ENCODE measurements at regions not wholly inside any gene's neighbourhood (a gene's known extent, or its start where the extent isn't known, plus 50 kb on each side); places are given as distances from the start of the nearest gene placed in this dataset.

- WGBS (ENCODE audit: low lambda C conversion rate, missing lambda C conversion rate): 60% methylated on average over 3 of the region's 3 CpGs
- Histone ChIP-seq H3K4me2 (no peak overlapping the region), H3K4me3 (no peak overlapping the region), H3K36me3 (replicated peaks; ENCODE audit: insufficient read depth, low read depth) (no peaks in the 10 kb centered on the region), H3K79me2 (no peaks in the 10 kb centered on the region), H3K9me2 (replicated peaks; ENCODE audit: insufficient read depth) (no peaks in the 10 kb centered on the region), H3K9me3 (ENCODE audit: low read depth) (no peaks in the 10 kb centered on the region), H4K20me1 (ENCODE audit: insufficient read depth, poor library complexity, severe bottlenecking) (no peaks in the 10 kb centered on the region), H3K27ac (peak overlapping the region; percentile 21), H3K4me1 (ENCODE audit: insufficient read depth) (no peaks in the 10 kb centered on the region), H2AFZ (no peak overlapping the region), H3K27me3 (no peaks in the 10 kb centered on the region)
- peak; percentile 7 for DNase-seq (ENCODE audit: low spot score)
- TF ChIP-seq EZH2phosphoT487 (IDR thresholded peaks at IDR 0.05; ENCODE audit: low read depth, severe bottlenecking, unreplicated experiment) (no peak), CTCF (IDR thresholded peaks at IDR 0.05; ENCODE audit: poor library complexity) (no peak), EZH2 (IDR thresholded peaks at IDR 0.05; ENCODE audit: borderline replicate concordance) (no peak)
Measured at GRCh38 chr3:99503350-99503749, 135.0 kb upstream of the COL8A1 start.

GRCh38 chr3:99502871-99503270 is 135.5 kb upstream of the COL8A1 start:
- DNase-seq (ENCODE audit: low spot score): no peak
- H3K4me3 ChIP-seq: no peak overlapping the region
- H3K79me2 ChIP-seq: no peaks in the 10 kb centered on the region
- no peaks in the 10 kb centered on the region for H3K4me1 ChIP-seq (ENCODE audit: insufficient read depth)
- no peaks in the 10 kb centered on the region for H3K36me3 ChIP-seq (replicated peaks; ENCODE audit: insufficient read depth, low read depth)
- peak overlapping the region; percentile 21 for H3K27ac ChIP-seq
- no peaks in the 10 kb centered on the region for H3K9me3 ChIP-seq (ENCODE audit: low read depth)
- no peak overlapping the region for H3K4me2 ChIP-seq
- H4K20me1 ChIP-seq (ENCODE audit: insufficient read depth, poor library complexity, severe bottlenecking): no peaks in the 10 kb centered on the region
- H3K9me2 ChIP-seq (replicated peaks; ENCODE audit: insufficient read depth): no peaks in the 10 kb centered on the region
- TF ChIP-seq CTCF (IDR thresholded peaks at IDR 0.05; ENCODE audit: poor library complexity) (no peak), EZH2 (IDR thresholded peaks at IDR 0.05; ENCODE audit: borderline replicate concordance) (no peak)
- no peak overlapping the region for H2AFZ ChIP-seq
- 79% methylated on average over 1 of the region's 1 CpG for WGBS (ENCODE audit: low lambda C conversion rate, missing lambda C conversion rate)
- H3K27me3 ChIP-seq: no peaks in the 10 kb centered on the region

GRCh38 chr3:99500485-99500884 is 137.9 kb upstream of the COL8A1 start:
- 86% methylated on average over 5 of the region's 5 CpGs for WGBS (ENCODE audit: low lambda C conversion rate, missing lambda C conversion rate)
- Histone ChIP-seq H3K36me3 (replicated peaks; ENCODE audit: insufficient read depth, low read depth) (no peaks in the 10 kb centered on the region), H4K20me1 (ENCODE audit: insufficient read depth, poor library complexity, severe bottlenecking) (no peaks in the 10 kb centered on the region), H3K79me2 (no peaks in the 10 kb centered on the region), H3K4me2 (no peak overlapping the region), H2AFZ (no peak overlapping the region), H3K27me3 (no peaks in the 10 kb centered on the region), H3K27ac (no peak overlapping the region), H3K4me1 (ENCODE audit: insufficient read depth) (no peaks in the 10 kb centered on the region), H3K4me3 (no peak overlapping the region), H3K9me2 (replicated peaks; ENCODE audit: insufficient read depth) (no peaks in the 10 kb centered on the region), H3K9me3 (ENCODE audit: low read depth) (no peaks in the 10 kb centered on the region)
- no peak for DNase-seq (ENCODE audit: low spot score)
- TF ChIP-seq EZH2 (IDR thresholded peaks at IDR 0.05; ENCODE audit: borderline replicate concordance) (no peak), EZH2phosphoT487 (IDR thresholded peaks at IDR 0.05; ENCODE audit: low read depth, severe bottlenecking, unreplicated experiment) (no peak), CTCF (IDR thresholded peaks at IDR 0.05; ENCODE audit: poor library complexity) (no peak)
